ENCODE measurements at regions not wholly inside any gene's neighbourhood (a gene's known extent, or its start where the extent isn't known, plus 50 kb on each side); places are given as distances from the start of the nearest gene placed in this dataset.
"Not testable (repeated sequence)": the region's sequence is repeated elsewhere in the genome, so short reads cannot be mapped to it uniquely, and the experiment has no call there.

- Histone ChIP-seq H3K4me1 (peaks cover 3 to 8% (median 7%) of the 10 kb centered on the region in 4 donors), H3K27me3 (no peaks in the 10 kb centered on the region), H3K36me3 (no peaks in the 10 kb centered on the region), H3K4me3 (no peak overlapping the region), H3K9me3 (no peaks in the 10 kb centered on the region), H3K27ac (no peak overlapping the region)
- DNase-seq (no peak), ATAC-seq (ENCODE audit: low FRiP score in 2 of 2) (no peak)
- no peak for TF ChIP-seq EP300 (IDR thresholded peaks at IDR 0.05)
- no peak for TF ChIP-seq POLR2AphosphoS5 (IDR thresholded peaks at IDR 0.05)
- no peak for TF ChIP-seq POLR2A (IDR thresholded peaks at IDR 0.05)
- WGBS, 2 donors, result 47 to 50% methylated on average over 3 of the region's 3 CpGs
Measured at GRCh38 chr11:12603143-12604088, 70.8 kb upstream of the TEAD1 start.

GRCh38 chr11:12604557-12605153 is 69.6 kb upstream of the TEAD1 start:
- Histone ChIP-seq H3K36me3 (no peaks in the 10 kb centered on the region), H3K4me3 (no peak overlapping the region), H3K4me1 (peaks cover 0 to 8% (median 0%) of the 10 kb centered on the region in 4 donors), H3K9me3 (no peaks in the 10 kb centered on the region), H3K27me3 (no peaks in the 10 kb centered on the region), H3K27ac (no peak overlapping the region)
- TF ChIP-seq CTCF (IDR thresholded peaks at IDR 0.05) (no peak), EP300 (IDR thresholded peaks at IDR 0.05) (no peak), POLR2A (IDR thresholded peaks at IDR 0.05) (no peak), POLR2AphosphoS5 (IDR thresholded peaks at IDR 0.05) (no peak)
- no peak for DNase-seq
- ATAC-seq (ENCODE audit: low FRiP score in 2 of 2), result no peak
- 84 to 94% methylated on average over 1 of the region's 1 CpG for WGBS, 2 donors

- ATAC-seq (ENCODE audit: low FRiP score in 2 of 2), result peak in 1 of 2 donors; percentile 83
- no peak overlapping the region for H3K27ac ChIP-seq
- WGBS, 2 donors, result 74 to 78% methylated on average over 2 of the region's 2 CpGs
Measured at GRCh38 chr11:12606597-12606996, 67.6 kb upstream of the TEAD1 start.

GRCh38 chr11:12608678-12609077 is 65.5 kb upstream of the TEAD1 start:
- DNase-seq; H3K27me3 ChIP-seq; ATAC-seq (ENCODE audit: low FRiP score in 2 of 2); H3K36me3 ChIP-seq; H3K4me1 ChIP-seq; H3K9me3 ChIP-seq; H3K27ac ChIP-seq; H3K4me3 ChIP-seq: not testable (repeated sequence)
- 72 to 74% methylated on average over 5 of the region's 5 CpGs for WGBS, 2 donors

More at GRCh38 chr11:12606597-12606996, 67.6 kb upstream of the TEAD1 start:
- no peaks in the 10 kb centered on the region for H3K27me3 ChIP-seq
- no peaks in the 10 kb centered on the region for H3K9me3 ChIP-seq
- no peak for DNase-seq
- TF ChIP-seq CTCF (IDR thresholded peaks at IDR 0.05) (no peak), POLR2A (IDR thresholded peaks at IDR 0.05) (no peak), POLR2AphosphoS5 (IDR thresholded peaks at IDR 0.05) (no peak), EP300 (IDR thresholded peaks at IDR 0.05) (no peak)
- no peaks in the 10 kb centered on the region for H3K36me3 ChIP-seq
- no peak overlapping the region for H3K4me3 ChIP-seq
- peaks cover 0 to 8% (median 0%) of the 10 kb centered on the region in 4 donors for H3K4me1 ChIP-seq

GRCh38 chr11:12611352-12611751 is 62.9 kb upstream of the TEAD1 start:
- Histone ChIP-seq H3K9me3 (peaks cover 0 to 3% (median 0%) of the 10 kb centered on the region in 4 donors), H3K27me3 (no peaks in the 10 kb centered on the region), H3K4me1 (no peaks in the 10 kb centered on the region), H3K4me3 (no peak overlapping the region), H3K36me3 (no peaks in the 10 kb centered on the region), H3K27ac (no peak overlapping the region)
- TF ChIP-seq CTCF (IDR thresholded peaks at IDR 0.05), result no peak
- TF ChIP-seq EP300 (IDR thresholded peaks at IDR 0.05), result no peak
- TF ChIP-seq POLR2AphosphoS5 (IDR thresholded peaks at IDR 0.05), result no peak
- TF ChIP-seq POLR2A (IDR thresholded peaks at IDR 0.05), result no peak
- no peak for DNase-seq
- ATAC-seq (ENCODE audit: low FRiP score in 2 of 2), result no peak

Data from upper lobe of left lung (tissue), 6 donors.